DND-41 (cell line): ENCODE measurements at regions not wholly inside any gene's neighbourhood (a gene's known extent, or its start where the extent isn't known, plus 50 kb on each side); places are given as distances from the start of the nearest gene placed in this dataset.

Source experiments
- EZH2 ChIP-seq: IDR thresholded peaks from 3 replicates; pipeline ENCODE4 v1.6.1; 2012; ENCODE audit warnings: borderline replicate concordance, low read depth, mild to moderate bottlenecking, moderate library complexity, low read length, inconsistent platforms; ENCODE audit not compliant: severe bottlenecking
- TF ChIP-seq, protein P1 (sequence below): IDR thresholded peaks from 2 replicates; pipeline ENCODE4 v1.5.1; 2012; ENCODE audit warnings: borderline replicate concordance, low read length, moderate library complexity, mild to moderate bottlenecking; ENCODE audit not compliant: poor library complexity, severe bottlenecking; ENCODE audit errors: extremely low read depth

DNA sequence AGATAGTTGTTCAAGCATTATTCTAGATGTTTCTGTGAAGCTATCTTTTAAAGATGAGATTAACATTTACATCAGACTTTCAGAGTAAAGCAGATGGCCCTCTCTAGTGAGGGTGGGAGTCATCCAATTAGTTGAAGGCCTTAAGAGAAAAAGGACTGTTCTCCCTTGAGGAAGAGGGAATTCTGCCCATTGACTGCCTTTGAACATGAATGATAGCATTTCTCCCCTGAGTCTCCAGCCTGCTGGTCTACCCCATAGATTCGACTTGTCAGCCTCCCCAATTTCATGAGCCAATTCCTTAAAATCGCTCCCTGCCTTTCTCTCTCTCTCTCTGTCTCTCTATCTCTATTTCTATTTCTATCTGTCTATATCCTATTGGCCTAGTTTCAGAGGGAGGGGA, 115.5 kb downstream of the EBLN2 start:
- TF ChIP-seq, protein P1, sequence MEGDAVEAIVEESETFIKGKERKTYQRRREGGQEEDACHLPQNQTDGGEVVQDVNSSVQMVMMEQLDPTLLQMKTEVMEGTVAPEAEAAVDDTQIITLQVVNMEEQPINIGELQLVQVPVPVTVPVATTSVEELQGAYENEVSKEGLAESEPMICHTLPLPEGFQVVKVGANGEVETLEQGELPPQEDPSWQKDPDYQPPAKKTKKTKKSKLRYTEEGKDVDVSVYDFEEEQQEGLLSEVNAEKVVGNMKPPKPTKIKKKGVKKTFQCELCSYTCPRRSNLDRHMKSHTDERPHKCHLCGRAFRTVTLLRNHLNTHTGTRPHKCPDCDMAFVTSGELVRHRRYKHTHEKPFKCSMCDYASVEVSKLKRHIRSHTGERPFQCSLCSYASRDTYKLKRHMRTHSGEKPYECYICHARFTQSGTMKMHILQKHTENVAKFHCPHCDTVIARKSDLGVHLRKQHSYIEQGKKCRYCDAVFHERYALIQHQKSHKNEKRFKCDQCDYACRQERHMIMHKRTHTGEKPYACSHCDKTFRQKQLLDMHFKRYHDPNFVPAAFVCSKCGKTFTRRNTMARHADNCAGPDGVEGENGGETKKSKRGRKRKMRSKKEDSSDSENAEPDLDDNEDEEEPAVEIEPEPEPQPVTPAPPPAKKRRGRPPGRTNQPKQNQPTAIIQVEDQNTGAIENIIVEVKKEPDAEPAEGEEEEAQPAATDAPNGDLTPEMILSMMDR: no peak
- TF ChIP-seq EZH2: no peak
